GM18505 (cell line): ENCODE measurements at regions not wholly inside any gene's neighbourhood (a gene's known extent, or its start where the extent isn't known, plus 50 kb on each side); places are given as distances from the start of the nearest gene placed in this dataset.

ENCODE experiments used
- ATAC-seq: cut with Tn5 transposase; IDR thresholded peaks from one replicate; pipeline ENCODE4 v1.9.1; 2021; ENCODE audit not compliant: unreplicated experiment
- POLR2A ChIP-seq: IDR thresholded peaks from 4 replicates; pipeline ENCODE4 v1.6.1; 2011; ENCODE audit warnings: borderline replicate concordance; ENCODE audit not compliant: insufficient read depth, insufficient read length; ENCODE audit errors: extremely low read depth

GRCh38 chr2:105183555-105184323, 57.8 kb upstream of the GPR45 start:
- TF ChIP-seq POLR2A, result no peak
- ATAC-seq, result peak; percentile 75

DNA sequence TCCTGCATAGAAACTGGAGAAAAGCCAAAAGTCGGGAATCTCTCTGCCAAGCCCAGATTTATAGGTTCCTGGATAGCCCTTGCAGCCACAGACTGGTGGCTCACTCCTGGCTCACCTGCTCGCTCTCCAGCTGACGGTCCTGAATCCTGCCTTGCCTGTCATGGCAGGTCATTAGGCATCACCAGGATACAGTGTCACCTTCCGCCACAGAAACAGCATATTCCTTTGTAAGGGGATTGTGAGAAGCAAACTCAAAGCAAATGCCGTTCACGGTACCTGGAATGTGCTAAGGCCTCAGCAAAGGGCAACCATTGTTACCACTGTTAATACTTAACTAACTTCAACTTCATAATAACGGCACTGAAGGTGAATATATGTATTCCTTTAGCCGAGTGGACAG, 57.1 kb upstream of the GPR45 start:
- no peak for ATAC-seq
- TF ChIP-seq POLR2A, result no peak

DNA sequence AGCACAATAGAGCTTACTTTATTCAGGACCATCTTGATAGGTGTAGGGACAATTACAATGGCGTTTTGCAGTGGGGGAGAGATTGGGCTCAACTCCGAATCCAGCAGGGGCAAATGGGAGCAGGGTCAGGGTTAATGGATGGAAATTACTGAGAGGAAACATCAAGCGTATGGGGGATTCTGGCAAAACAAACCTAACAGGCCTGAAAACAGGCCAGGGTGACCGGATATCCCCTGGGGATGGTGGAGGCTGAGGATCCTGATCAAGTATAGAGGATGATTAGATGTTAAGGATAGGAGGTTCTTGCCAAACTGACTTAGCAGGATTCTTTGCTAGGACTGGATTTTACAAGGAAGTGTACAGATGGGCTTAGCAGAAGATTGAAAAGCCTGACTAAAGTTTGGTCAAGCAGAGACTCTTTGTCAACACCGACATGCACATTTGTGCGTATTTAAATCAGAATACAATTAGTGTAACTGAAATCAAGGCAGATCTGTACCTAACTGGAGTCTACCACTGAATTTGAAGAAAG, 54.5 kb upstream of the GPR45 start:
- no peak for TF ChIP-seq POLR2A
- ATAC-seq, result no peak

DNA sequence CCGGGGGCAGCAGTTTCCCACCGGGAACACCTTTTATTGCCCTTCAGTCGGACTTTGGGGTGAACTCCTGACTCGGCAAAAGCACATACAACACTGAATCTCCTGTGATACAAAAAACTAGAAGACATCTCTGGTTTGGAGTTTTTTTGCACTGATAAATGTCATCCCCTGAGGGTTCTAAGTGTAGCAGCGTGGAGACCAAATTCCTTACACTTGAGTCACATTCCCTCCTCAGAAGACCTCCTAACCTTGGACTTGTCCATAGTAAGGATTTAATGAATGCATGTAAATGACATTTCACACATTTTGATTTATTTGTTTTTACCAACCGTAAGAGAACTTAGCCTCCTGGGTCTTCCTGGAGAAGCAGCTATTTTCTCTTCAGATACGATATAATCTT, 54.0 kb upstream of the GPR45 start:
- no peak for ATAC-seq
- no peak for TF ChIP-seq POLR2A

- ATAC-seq, result no peak
- no peak for TF ChIP-seq POLR2A
Observed at GRCh38 chr2:105188343-105188742, 53.2 kb upstream of the GPR45 start.
